Stimulated activated CD8-positive, alpha-beta memory T cell treated with anti-CD3 and anti-CD28 coated beads, Interleukin-7, amount 100 ng/mL, for 4 hours (primary cell): ENCODE measurements at regions not wholly inside any gene's neighbourhood (a gene's known extent, or its start where the extent isn't known, plus 50 kb on each side); places are given as distances from the start of the nearest gene placed in this dataset.
"Not testable (repeated sequence)": the region's sequence is repeated elsewhere in the genome, so short reads cannot be mapped to it uniquely, and the experiment has no call there.

ENCODE experiments used
- DNase-seq, 2 donors: peaks; one replicate each; pipeline ENCODE4 v3.0.0-alpha.2; 2020; ENCODE audit warnings: low read depth in 2 of 2

DNA sequence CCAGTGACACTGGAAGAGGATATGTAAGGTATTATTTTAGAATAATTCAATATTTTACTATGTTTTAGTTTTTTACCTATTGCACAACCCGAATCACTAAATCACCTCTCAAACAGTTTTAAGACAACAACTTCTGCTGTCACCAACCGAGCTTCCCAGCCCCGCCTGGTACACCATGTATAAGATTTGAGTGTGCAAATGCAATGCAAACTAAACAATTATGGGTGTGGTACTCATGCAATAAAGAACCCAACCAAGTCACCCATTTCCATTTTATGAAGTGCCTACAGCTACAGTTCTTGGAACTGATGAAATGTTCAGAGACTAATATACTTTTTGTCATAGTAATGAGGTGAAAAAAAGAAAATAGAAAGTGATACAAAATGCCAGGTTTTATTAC lies 256.2 kb downstream of the TAFA4 start:
- no peak for DNase-seq

GRCh38 chr3:68667346-68667745 lies 265.0 kb downstream of the TAFA4 start:
- no peak for DNase-seq

DNA sequence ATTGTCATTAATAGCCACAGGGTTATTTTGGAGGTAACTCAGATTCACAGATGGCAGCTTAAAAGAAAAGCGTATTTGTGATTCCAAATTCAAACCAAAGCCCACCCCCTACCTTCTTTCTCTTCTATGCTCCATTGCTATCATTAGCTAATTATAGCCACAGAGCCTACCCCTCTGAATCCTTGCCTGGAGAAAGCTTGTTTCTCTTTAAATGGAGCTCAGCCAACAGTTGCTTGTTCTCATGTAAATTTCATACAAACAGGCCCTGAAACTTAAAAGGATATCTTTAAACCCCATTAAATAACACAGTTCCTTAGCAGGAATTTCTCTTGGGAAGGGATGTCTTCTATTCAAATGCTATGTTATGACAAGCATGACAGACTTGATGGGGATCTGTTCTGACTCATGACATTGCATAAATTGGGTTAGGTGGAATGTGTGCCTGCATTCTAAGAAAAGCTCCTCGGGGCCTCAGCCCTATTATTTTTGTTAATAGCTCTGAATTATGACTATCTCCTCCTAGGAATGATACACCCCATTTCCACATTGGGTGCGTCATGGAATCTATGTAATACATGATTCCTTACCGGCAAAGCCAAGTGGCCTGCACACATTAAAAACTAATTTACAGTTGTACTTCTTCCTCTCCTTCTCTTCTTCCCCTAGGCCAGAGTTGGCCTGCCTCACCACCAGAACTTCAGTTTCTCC lies 265.8 kb downstream of the TAFA4 start:
- DNase-seq: no peak

DNA sequence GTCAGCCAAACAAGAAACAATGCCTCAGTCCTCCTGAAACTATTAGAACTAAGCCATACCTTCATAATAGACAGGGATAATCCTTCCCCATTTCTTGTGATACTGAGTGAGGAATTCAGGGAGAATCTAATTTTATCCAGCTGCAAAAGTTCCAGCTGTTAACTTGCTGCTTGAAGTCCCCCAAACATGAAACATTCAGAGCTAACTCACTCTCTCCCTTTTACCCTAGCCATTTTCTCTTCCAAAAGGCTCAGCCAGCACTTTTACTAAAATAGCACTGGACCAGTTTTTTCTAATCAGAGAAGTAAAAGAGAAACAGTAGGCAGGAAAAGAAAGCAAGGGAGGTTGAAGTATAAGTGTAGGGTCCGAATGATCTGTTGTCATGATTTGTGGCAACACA lies 268.1 kb downstream of the TAFA4 start:
- no peak for DNase-seq

DNA sequence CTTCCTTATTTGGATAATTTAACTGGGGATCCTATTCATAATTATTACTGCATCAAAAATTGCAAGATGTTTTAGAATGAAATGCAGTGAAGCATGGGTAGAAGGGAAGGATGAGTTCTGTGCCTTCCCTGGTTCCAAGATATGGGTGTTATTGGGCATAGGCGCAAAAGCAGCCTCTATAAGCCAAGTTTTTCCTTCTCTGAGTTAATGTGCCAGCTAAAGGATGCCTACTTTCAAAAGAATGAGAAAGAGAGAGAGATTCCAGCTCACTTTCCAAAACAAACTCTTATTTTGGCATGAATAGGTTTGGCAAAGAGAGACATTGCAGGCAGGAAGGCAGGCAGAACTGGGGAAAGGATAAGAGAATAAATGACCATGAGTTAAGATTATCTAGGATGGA lies 270.2 kb downstream of the TAFA4 start:
- no peak for DNase-seq

- not testable (repeated sequence) for DNase-seq
Observed at GRCh38 chr3:68650657-68651056, 281.7 kb downstream of the TAFA4 start.

DNA sequence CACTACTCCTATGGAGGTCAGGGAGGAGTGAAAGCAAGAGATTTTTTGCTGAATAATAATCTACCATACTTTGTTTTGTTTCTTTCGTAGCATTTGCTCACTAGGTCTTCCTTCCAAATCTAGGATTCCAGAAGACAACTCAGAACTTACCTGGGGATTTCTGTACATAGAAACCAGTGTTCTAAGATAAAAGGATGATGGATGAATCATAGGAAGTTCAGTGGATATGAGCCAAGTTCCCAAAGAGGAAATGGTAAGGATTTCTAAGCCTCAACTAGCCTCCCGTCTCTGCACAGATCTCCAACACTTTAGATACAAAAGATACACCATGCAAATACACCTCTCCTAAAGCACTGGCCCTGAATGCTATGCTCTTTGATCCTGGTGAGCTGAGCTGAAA lies 283.9 kb downstream of the TAFA4 start:
- DNase-seq: no peak

GRCh38 chr3:68631850-68632545 lies 300.3 kb downstream of the TAFA4 start:
- DNase-seq: no peak

DNA sequence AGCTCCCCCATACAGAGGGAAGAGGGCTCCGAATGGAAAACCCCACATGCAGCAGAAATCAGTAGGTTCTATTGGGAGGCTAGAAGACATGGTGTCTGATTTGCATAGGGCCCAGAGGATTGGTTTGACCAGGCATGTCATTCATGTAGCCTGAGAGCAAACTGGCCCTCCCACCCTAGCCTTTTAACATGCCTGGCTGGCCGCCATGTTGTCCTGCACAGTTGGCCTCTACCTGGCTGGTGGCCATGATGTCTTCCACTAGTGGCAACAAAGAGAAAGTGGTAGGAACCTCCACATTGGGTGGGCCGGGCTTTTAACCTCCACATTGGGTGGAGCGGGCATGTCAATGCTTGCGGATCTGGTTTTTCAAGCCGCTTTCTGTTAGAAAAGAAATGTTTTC lies 312.1 kb downstream of the TAFA4 start:
- no peak for DNase-seq

- no peak for DNase-seq
Observed at GRCh38 chr3:68614087-68614486, 318.3 kb downstream of the TAFA4 start.

- DNase-seq: no peak
Observed at GRCh38 chr3:68571321-68571720, 361.0 kb downstream of the TAFA4 start.

DNA sequence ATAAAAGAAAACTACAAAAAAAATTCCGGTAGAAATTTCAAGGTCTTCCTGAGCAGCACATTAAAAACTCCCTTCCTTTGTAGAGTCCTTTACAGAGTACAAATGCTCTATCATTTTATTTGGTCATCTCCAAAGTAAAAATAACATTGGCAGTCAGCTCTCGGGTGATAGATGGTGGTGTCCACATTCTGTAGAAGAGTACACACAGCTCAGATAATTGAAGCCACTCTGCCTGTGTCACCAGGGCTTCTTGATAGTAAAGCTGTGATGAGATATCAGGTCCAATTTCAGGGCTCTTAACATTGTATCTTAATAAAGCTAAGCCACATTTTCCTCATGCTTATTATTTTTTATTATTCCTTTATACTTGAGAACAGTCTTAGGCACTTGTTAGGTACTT lies 371.6 kb downstream of the TAFA4 start:
- no peak for DNase-seq

- no peak for DNase-seq
Observed at GRCh38 chr3:68535782-68536181, 396.6 kb downstream of the TAFA4 start.

DNA sequence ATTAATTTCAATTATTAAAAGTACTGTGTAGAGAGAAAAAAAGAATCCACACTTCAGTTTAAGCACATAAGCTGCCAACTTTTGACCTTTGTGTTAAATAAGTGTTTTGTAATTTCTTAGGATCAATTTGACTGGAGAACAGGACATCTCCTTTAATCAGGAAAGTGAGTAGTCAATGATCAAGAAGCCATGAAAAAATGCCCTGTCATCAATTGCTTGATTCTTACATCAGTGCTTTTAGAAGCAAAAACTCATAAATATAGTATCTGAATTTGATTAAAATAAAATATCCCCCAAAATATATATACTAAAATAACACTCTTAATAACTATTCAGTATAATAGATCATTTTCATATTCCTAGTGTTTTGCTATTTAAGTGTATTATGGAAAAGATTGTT lies 409.0 kb downstream of the TAFA4 start:
- no peak for DNase-seq

DNA sequence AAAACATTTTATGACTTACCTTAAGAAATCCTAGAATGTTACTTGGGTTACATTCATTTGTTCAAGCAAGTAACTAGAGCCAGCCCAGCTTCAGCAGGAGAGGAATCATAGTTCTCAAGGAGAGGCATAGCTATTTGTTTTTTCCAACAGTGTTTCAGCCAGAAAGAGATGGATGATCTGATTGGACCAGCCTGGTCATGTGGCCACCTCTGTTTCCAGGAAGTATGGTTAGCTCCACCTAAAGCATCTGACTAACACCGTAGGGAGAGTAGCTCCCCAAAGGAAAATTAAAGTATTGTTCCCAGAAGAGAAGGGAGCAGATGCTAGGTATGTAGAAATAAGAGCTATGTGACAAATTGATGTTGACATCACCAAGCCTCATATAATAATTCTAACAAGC lies 417.1 kb downstream of the TAFA4 start:
- no peak for DNase-seq

DNA sequence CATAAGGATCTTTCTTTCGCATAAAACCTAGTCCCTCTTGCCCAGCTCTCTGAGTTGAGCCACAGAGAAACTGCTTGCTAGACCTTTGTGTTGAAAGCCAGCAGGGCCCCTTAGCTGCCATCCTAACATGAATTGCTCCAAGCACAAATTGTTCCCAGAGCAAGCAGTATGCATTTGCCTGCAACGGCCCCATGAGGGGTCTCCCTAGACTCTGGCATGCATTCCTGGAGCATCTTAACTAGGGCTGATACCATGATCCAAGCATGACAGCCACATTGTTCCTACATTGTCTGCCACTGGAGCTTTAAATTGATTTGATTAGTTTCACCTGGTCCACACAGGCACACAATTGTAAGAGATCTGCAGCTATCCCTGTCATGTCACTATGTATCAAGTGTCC lies 428.1 kb downstream of the TAFA4 start:
- no peak for DNase-seq

DNA sequence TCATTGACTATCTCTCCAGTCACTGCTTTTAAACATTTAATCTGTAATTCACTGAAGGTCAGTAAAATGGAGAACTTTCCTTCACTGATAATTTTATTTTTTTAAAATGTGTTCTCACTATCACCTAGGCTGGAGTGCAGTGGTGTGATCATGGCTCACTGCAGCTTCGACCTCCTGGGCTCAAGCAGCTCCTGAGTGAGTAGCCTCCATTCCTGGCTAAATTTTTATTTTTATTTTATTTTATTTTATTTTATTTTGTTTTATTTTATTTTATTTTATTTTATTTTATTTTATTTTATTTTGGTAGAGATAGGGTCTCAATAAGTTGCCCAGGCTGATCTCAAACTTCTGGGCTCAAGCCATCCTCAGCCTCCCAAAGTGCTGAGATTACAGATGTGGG lies 446.5 kb downstream of the TAFA4 start:
- not testable (repeated sequence) for DNase-seq

GRCh38 chr3:68485051-68485450 lies 447.3 kb downstream of the TAFA4 start:
- DNase-seq: no peak

GRCh38 chr3:68483601-68484000 lies 448.7 kb downstream of the TAFA4 start:
- DNase-seq: no peak

DNA sequence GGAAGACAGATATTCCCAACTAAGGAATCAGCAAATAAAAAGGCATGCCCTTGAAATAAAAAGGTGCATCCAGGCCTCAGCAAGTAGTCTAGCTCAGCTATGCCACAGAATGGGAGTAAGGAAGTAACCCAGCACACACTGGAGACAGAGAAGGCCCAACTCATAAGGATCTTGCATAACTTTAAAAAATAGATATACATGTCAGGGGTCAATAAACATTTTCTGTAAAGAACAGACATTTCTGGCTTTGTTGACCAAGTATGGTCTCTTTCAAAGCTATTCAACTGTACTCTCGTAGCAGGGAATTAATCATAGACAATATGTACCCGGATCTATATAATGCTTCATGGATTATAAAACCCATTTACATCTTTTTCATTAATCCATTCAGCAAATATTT lies 449.3 kb downstream of the TAFA4 start:
- no peak for DNase-seq

DNA sequence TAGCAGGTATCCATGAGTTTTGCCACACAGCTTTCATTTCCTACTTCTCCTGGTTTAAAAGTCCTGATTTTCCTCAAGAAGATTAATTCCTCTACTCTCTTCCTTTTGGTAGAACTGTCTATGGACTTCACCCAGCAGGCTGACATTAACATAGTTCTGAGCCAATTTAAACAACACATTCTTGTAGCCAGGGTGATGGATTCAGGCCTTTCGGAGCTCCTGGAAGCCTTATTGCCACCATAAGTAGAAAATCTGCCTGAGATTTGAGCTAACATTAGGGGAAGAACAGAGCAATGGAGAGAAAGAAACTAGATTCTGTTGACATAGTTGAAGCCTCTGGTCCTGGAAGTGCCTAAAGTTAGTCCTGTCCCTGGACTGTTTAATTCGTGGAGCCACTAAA lies 449.8 kb downstream of the TAFA4 start:
- no peak for DNase-seq

DNA sequence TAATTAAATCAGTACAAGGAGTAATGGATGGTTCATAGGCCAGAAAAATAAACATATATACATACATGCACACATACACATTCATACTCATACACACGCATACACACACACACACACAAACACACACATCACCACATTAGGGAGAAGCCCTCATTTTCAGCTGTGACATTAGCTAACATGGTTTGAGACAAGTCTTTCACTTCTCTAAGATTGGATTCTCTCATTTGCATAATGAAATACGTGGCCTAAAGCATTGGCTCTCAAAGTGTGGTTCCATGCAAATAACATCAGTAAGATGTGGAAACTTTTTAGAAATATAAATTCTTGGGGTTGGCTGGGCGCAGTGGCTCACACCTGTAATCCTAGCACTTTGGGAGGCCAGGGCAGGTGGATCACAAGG lies 452.6 kb downstream of the TAFA4 start:
- no peak for DNase-seq

GRCh38 chr3:68468695-68469375 lies 463.5 kb downstream of the TAFA4 start:
- no peak for DNase-seq
